ENCODE measurements at regions not wholly inside any gene's neighbourhood (a gene's known extent, or its start where the extent isn't known, plus 50 kb on each side); places are given as distances from the start of the nearest gene placed in this dataset.
A peak's percentile ranks its signal among the peaks of the same experiment; 100 is the strongest.

DNA sequence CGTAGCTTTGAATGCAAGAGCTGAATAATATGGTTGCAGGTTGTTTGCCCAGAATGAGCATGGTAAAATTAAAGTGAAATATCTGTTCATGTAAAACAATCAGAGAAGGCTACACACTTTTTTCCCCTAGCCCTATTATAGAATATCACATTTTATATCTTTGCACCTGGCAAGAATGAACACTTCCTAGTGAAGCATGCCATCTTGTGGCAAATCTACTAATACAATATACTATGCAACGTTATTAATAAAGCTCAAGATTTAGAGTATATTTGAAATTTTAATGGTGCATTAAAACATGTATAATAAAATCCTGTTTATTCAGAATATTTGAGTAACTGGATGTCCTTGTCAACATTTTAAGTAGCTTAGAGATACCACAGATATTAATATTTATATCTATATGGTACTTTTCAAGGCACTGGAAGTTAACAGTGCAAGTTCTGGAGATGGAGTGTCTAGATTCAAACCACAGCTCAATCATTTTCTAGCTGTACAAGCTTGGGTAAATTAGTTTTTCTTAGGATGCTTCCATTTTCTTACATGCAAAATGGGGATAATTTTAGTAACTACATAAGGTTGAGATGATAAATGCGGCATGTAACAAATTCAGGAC is 643.1 kb upstream of the SEMA3D start:
- no peak overlapping the region for H3K4me3 ChIP-seq
- DNase-seq, result no peak
- H3K36me3 ChIP-seq, result no peaks in the 10 kb centered on the region
- H3K27ac ChIP-seq, result no peak overlapping the region
- TF ChIP-seq, protein P1, sequence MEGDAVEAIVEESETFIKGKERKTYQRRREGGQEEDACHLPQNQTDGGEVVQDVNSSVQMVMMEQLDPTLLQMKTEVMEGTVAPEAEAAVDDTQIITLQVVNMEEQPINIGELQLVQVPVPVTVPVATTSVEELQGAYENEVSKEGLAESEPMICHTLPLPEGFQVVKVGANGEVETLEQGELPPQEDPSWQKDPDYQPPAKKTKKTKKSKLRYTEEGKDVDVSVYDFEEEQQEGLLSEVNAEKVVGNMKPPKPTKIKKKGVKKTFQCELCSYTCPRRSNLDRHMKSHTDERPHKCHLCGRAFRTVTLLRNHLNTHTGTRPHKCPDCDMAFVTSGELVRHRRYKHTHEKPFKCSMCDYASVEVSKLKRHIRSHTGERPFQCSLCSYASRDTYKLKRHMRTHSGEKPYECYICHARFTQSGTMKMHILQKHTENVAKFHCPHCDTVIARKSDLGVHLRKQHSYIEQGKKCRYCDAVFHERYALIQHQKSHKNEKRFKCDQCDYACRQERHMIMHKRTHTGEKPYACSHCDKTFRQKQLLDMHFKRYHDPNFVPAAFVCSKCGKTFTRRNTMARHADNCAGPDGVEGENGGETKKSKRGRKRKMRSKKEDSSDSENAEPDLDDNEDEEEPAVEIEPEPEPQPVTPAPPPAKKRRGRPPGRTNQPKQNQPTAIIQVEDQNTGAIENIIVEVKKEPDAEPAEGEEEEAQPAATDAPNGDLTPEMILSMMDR (IDR thresholded peaks at IDR 0.05), result peak in 2 of 9 donors; percentile 14 to 27
- intact Hi-C loops (cut with DNase I), result no loop called here
- no peaks in the 10 kb centered on the region for H3K9me3 ChIP-seq
- 63 to 64% methylated on average over 3 of the region's 3 CpGs for WGBS, 2 donors
- no peaks in the 10 kb centered on the region for H3K4me1 ChIP-seq
- ATAC-seq, result no peak
- no peaks in the 10 kb centered on the region for H3K27me3 ChIP-seq

DNA sequence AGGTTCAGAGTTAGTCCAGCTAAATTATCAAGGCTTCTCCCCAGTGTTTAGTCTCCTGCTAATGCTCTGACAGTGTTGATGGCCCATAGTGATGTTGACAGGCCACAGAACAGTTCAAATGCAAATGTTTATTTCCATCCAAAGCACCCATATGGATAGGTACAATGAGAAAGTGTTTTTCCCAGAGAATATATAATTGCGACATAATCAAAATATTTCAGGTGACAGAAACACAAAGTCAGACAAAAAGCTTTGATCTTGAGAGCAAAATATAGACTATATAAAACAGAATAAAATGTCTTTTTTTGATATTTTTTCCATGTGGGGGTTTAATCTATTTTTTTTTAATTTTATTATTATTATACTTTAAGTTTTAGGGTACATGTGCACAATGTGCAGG is 642.3 kb upstream of the SEMA3D start:
- intact Hi-C loops (cut with DNase I), result no loop called here
- Histone ChIP-seq H3K9me3 (no peaks in the 10 kb centered on the region), H3K36me3 (no peaks in the 10 kb centered on the region), H3K27me3 (no peaks in the 10 kb centered on the region), H3K4me1 (no peaks in the 10 kb centered on the region), H3K27ac (no peak overlapping the region), H3K4me3 (no peak overlapping the region)
- DNase-seq (no peak), ATAC-seq (no peak)
- TF ChIP-seq, protein P1 (IDR thresholded peaks at IDR 0.05), result no peak
- WGBS, 2 donors, result 87 to 88% methylated on average over 1 of the region's 1 CpG

- 41 to 42% methylated on average over 2 of the region's 2 CpGs for WGBS, 2 donors
- intact Hi-C loops (cut with DNase I), result no loop called here
- no peaks in the 10 kb centered on the region for H3K36me3 ChIP-seq
- TF ChIP-seq, protein P1 (IDR thresholded peaks at IDR 0.05), result no peak
- H3K27me3 ChIP-seq, result no peaks in the 10 kb centered on the region
- ATAC-seq (no peak), DNase-seq (no peak)
- no peak overlapping the region for H3K4me3 ChIP-seq
- no peaks in the 10 kb centered on the region for H3K9me3 ChIP-seq
- H3K4me1 ChIP-seq, result no peaks in the 10 kb centered on the region
- H3K27ac ChIP-seq, result no peak overlapping the region
These were observed 641.8 kb upstream of the SEMA3D start for GRCh38 chr7:85828614-85829013.

DNA sequence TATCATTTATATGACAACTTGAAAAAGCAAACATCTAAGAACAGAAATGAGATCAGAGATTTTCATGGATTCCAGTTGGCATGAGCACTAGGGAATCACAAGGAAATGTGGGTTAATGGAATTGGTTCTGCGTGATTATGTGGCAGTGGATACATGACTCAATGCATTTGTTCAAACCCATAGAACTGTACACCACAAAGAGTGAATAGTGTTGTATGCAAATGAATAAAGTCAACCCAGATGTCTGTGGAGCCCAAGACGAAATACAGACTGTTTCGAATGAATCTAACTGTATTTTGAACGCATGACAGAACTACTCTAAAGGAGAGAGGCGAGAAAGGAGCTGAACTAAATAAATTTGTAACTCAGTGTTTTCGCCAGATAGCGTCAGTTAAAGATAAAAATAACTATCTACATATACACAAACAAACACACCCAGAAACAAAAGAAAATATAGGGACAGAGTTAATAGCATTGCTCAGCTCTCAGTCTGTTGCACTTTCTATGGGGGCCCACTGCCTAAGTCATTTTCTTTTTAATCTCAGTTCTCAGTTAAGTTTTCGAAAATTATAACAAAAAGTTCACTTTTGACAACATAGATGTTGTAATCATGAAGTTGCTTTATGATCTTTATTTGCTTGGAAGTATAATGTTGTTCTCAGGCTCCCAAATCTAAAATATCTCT is 636.7 kb upstream of the SEMA3D start:
- TF ChIP-seq, protein P1 (IDR thresholded peaks at IDR 0.05), result no peak
- ATAC-seq (no peak), DNase-seq (no peak)
- intact Hi-C loops (cut with DNase I), result no loop called here
- no peak overlapping the region for H3K4me3 ChIP-seq
- H3K9me3 ChIP-seq, result peaks cover 0 to 6% (median 0%) of the 10 kb centered on the region in 11 donors
- H3K36me3 ChIP-seq, result no peaks in the 10 kb centered on the region
- WGBS, 2 donors, result 64 to 82% methylated on average over 8 of the region's 8 CpGs
- H3K27ac ChIP-seq, result no peak overlapping the region
- no peaks in the 10 kb centered on the region for H3K4me1 ChIP-seq
- no peaks in the 10 kb centered on the region for H3K27me3 ChIP-seq
